Cardiac muscle cell (in vitro differentiated cells and primary cell): ENCODE measurements at regions not wholly inside any gene's neighbourhood (a gene's known extent, or its start where the extent isn't known, plus 50 kb on each side); places are given as distances from the start of the nearest gene placed in this dataset.
"Not testable (repeated sequence)": the region's sequence is repeated elsewhere in the genome, so short reads cannot be mapped to it uniquely, and the experiment has no call there.

ENCODE experiments used
- DNase-seq, 2 donors: peaks; one replicate each; pipeline versions ENCODE4 v3.0.0 to v3.0.0-alpha.2; 2010 to 2017; ENCODE audit warnings: low read depth in 1 of 2, low spot score in 1 of 2
- H3K27ac ChIP-seq: fragments of 200-600 bp; sonication (generic); 2 replicates; pipeline ENCODE4 v1.5.1; 2016
- H3K27me3 ChIP-seq: fragments of 200-600 bp; sonication (generic); 2 replicates; pipeline ENCODE4 v1.6.0; 2016; ENCODE audit warnings: control low read depth
- H3K36me3 ChIP-seq: fragments of 200-600 bp; sonication (generic); 2 replicates; pipeline ENCODE4 v1.5.1; 2016; ENCODE audit warnings: control low read depth
- H3K4me1 ChIP-seq: fragments of 200-600 bp; sonication (generic); 2 replicates; pipeline ENCODE4 v1.8.1; 2017; ENCODE audit warnings: low read depth, mild to moderate bottlenecking, mixed run types
- H3K4me3 ChIP-seq: fragments of 200-600 bp; sonication (generic); 2 replicates; pipeline ENCODE4 v1.5.1; 2016; ENCODE audit warnings: mild to moderate bottlenecking
- H3K9me3 ChIP-seq: fragments of 200-600 bp; sonication (generic); 2 replicates; pipeline ENCODE4 v1.5.1; 2017; ENCODE audit warnings: low read depth, mild to moderate bottlenecking, control low read depth
- TF ChIP-seq, protein P1 (sequence below): IDR thresholded peaks from 2 replicates; pipeline ENCODE4 v1.5.1; 2012; ENCODE audit warnings: low read depth, mild to moderate bottlenecking, low read length

DNA sequence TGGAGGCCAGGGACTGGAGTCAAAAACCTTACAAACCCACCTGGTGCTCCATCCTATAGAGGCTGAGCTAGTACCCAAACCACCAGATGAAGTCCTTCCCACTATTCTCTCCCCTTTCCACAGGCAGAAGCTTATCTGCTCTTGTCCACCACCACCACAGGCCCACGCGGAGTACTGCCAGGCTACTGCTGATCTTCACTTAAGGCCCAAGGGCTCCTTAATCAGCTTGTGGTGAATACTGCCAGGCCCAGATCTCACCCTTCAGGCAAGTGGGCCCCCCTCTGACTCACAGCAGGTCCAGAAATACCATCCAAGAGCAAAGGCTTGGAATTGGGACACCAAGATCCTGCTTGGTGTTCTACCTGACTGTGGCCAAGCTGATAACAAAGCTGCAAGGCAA is 598.1 kb upstream of the CBLB start:
- Histone ChIP-seq H3K4me3 (no peak overlapping the region), H3K27me3 (no peaks in the 10 kb centered on the region), H3K4me1 (no peaks in the 10 kb centered on the region), H3K36me3 (no peaks in the 10 kb centered on the region), H3K9me3 (peaks cover 4% of the 10 kb centered on the region), H3K27ac (no peak overlapping the region)
- no peak for DNase-seq
- TF ChIP-seq, protein P1, sequence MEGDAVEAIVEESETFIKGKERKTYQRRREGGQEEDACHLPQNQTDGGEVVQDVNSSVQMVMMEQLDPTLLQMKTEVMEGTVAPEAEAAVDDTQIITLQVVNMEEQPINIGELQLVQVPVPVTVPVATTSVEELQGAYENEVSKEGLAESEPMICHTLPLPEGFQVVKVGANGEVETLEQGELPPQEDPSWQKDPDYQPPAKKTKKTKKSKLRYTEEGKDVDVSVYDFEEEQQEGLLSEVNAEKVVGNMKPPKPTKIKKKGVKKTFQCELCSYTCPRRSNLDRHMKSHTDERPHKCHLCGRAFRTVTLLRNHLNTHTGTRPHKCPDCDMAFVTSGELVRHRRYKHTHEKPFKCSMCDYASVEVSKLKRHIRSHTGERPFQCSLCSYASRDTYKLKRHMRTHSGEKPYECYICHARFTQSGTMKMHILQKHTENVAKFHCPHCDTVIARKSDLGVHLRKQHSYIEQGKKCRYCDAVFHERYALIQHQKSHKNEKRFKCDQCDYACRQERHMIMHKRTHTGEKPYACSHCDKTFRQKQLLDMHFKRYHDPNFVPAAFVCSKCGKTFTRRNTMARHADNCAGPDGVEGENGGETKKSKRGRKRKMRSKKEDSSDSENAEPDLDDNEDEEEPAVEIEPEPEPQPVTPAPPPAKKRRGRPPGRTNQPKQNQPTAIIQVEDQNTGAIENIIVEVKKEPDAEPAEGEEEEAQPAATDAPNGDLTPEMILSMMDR: no peak

DNA sequence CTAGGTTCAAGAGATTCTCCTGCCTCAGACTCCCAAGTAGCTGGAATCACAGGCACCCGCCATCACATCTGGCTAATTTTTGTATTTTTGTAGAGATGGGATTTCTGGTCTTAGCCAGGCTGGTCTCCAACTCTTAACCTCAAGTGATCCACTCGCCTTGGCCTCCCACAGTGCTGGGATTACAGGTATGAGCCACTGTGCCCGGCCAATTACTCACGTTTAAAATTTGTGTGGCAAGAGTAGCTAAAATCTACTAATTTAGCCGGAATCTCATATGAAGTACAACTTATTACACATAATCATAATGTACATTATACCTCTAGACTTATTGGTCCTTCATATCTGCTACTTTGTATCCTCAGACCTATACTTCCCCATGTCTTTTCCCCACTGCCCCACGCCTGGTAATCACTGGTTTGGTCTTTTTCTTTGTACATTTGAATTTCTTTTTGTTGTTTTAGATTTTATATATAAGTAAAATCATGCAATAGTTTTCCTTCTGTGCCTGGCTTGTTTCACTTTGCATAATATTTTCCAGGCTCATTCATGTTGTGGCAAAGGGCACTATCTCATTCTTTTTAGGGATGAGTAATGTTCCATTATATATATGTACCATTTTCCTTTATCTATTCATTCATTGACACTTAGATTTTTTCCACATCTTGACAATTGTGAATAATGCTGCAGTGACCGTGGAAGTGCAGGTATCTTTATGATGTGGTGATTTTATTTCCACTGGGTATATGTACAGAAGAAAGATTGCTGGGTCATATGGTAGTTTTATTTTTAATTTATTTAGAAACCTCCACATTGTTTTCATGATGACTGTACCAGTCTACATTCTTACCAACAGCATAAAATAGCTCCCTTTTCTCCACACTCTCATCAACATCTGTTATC is 605.0 kb upstream of the CBLB start:
- Histone ChIP-seq H3K36me3 (no peaks in the 10 kb centered on the region), H3K27me3 (no peaks in the 10 kb centered on the region), H3K4me1 (no peaks in the 10 kb centered on the region), H3K27ac (no peak overlapping the region), H3K4me3 (no peak overlapping the region), H3K9me3 (no peaks in the 10 kb centered on the region)
- no peak for DNase-seq
- TF ChIP-seq, protein P1: no peak

DNA sequence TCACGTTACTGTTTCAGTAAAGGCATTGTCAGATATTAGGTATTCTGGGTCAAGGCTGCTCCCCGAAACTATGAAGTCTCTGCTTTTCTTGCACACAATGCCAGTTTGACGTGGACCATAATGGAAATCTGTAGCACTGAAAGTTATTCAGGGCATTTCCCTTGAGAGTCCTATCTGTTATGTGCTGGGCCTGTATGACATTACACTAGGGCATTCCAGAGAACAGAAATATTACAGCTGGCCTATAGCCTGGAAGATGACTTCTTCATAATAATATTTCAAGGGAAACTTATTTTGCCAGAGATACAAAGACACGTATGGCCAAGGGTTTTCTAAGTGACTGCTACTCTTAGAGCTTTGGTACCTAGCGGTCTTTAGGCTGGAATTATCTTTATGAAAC is 613.6 kb upstream of the CBLB start:
- H3K9me3 ChIP-seq: no peaks in the 10 kb centered on the region
- H3K4me1 ChIP-seq: no peaks in the 10 kb centered on the region
- peak in 1 of 2 donors; percentile 42 for DNase-seq
- TF ChIP-seq, protein P1: no peak
- no peaks in the 10 kb centered on the region for H3K36me3 ChIP-seq
- no peak overlapping the region for H3K27ac ChIP-seq
- no peaks in the 10 kb centered on the region for H3K27me3 ChIP-seq
- H3K4me3 ChIP-seq: no peak overlapping the region

DNA sequence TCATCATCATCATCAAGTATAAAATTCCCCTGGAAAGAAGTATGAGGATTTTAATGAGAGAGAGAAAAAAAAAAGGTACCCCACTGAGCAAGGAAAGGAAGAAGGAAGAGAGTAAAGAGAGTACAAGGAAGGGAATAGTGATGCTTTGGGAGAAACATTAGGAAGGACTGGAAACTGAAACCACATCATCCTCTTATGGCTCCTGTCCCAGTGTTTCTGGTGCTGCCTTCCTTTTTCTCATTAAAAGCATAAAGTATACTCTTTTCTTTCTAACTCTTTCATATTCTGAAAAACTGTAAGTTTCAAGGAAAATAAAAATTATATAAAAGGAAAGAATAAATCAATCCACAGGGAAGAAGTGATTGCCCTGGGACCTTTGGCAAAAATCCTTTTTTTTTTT is 616.4 kb upstream of the CBLB start:
- no peak for DNase-seq
- TF ChIP-seq, protein P1: no peak
- Histone ChIP-seq H3K36me3 (no peaks in the 10 kb centered on the region), H3K27me3 (no peaks in the 10 kb centered on the region), H3K27ac (no peak overlapping the region), H3K4me3 (no peak overlapping the region), H3K9me3 (no peaks in the 10 kb centered on the region), H3K4me1 (no peaks in the 10 kb centered on the region)

DNA sequence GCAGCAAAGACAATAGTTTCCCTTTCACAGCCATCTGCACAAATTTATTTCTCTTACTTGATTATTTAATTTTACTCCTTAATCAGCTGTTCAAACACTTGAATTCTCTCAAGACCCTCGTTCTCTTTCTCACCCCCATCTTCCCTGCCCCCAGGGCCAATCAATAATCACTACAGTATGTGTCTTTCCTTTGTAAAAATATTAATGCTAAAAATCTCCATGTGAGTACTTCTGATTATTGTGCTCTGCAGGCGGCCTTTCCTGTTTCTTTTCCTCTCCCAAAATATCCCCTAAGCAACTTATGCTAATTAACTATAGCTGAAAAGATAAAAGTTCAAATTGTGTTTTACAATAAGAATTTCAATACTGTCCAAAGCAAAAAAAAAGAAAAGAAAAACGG is 617.0 kb upstream of the CBLB start:
- no peak for DNase-seq
- TF ChIP-seq, protein P1: no peak
- H3K4me3 ChIP-seq: no peak overlapping the region

DNA sequence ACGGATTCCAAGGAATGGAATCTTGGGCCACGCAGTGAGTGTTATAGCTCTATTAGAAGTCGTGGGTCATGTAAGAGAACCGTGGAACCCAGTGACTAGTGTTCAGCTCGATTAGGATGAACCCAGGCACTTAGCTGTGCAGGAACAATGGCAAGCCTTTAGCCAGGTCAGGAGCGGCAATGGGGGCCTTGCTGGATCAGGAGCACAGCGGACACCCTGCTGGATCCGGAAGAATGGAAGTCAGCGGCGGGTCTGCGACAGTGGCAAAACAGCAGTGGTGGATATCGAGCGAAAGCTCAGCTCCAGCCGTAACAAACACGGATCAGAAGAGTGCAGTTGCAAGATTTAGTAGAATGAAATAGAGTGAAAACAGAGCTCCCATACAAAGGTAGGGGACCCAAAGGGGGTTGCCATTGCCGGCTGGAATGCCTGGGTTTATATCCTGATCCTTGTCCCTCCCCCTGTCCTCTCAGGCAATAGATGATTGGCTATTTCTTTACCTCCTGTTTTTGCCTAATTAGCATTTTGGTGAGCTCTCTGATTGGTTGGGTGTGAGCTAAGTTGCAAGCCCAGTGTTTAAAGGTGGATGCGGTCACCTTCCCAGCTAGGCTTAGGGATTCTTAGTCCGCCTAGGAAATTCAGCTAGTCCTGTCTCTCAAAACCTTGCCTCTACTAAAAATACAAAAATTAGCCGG is 618.3 kb upstream of the CBLB start:
- DNase-seq, H3K9me3 ChIP-seq, H3K36me3 ChIP-seq, H3K4me3 ChIP-seq, H3K4me1 ChIP-seq, H3K27me3 ChIP-seq, H3K27ac ChIP-seq: not testable (repeated sequence)

More for the DNA sequence above, 617.0 kb upstream of the CBLB start:
- Histone ChIP-seq H3K9me3 (no peaks in the 10 kb centered on the region), H3K36me3 (no peaks in the 10 kb centered on the region), H3K27me3 (no peaks in the 10 kb centered on the region), H3K4me1 (no peaks in the 10 kb centered on the region), H3K27ac (no peak overlapping the region)
